Muscle of leg (tissue), 3 donors: ENCODE measurements at regions not wholly inside any gene's neighbourhood (a gene's known extent, or its start where the extent isn't known, plus 50 kb on each side); places are given as distances from the start of the nearest gene placed in this dataset.
A peak's percentile ranks its signal among the peaks of the same experiment; 100 is the strongest.

Experiments used
- DNase-seq: peaks from one replicate; pipeline ENCODE4 v3.0.0; 2013
- H3K27ac ChIP-seq: one replicate; pipeline ENCODE4 v1.5.1; 2013; ENCODE audit warnings: mild to moderate bottlenecking, low read length, control low read depth
- H3K27me3 ChIP-seq: one replicate; pipeline ENCODE4 v1.6.1; 2013; ENCODE audit warnings: low read length; ENCODE audit not compliant: control insufficient read depth, insufficient read depth
- H3K36me3 ChIP-seq: one replicate; pipeline ENCODE4 v1.6.1; 2013; ENCODE audit warnings: low read length; ENCODE audit not compliant: control insufficient read depth, insufficient read depth
- H3K4me1 ChIP-seq: one replicate; pipeline ENCODE4 v1.6.1; 2013; ENCODE audit warnings: low read length; ENCODE audit not compliant: control insufficient read depth, insufficient read depth
- H3K4me3 ChIP-seq: one replicate; pipeline ENCODE4 v1.5.1; 2013; ENCODE audit warnings: low read length, control low read depth
- H3K9me3 ChIP-seq: replicated peaks from 2 replicates; pipeline ENCODE4 v1.6.1; 2013; ENCODE audit warnings: low read depth, low read length; ENCODE audit not compliant: control insufficient read depth
- WGBS: methylation state at CpG from one replicate; pipeline ENCODE4 v1.1.5; 2013; ENCODE audit warnings: missing lambda C conversion rate; ENCODE audit not compliant: insufficient coverage; 5-methylcytosine and 5-hydroxymethylcytosine counted together

DNA sequence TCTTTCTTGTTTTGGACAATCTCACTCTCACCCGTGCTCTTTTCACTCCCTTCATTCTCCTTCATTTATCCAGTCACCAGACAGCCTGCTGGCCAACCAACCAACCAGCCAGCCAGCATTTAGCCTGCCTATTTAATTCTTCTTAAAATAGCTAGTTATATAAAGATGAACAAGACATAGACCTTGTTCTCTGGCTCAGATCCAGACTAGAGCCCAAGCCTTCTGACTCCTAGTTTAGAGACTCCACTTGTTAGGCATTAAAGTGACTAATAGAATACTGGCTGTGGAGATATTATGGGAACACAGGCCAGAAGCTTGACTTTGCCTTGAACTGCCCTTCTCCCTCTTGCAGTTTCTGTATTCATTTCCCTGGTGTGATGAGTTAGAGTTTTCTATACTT is 215.3 kb upstream of the THRB start:
- DNase-seq, result peak; percentile 81

GRCh38 chr3:24713516-24713915 is 218.9 kb upstream of the THRB start:
- no peak overlapping the region for H3K4me3 ChIP-seq
- H3K36me3 ChIP-seq, result no peaks in the 10 kb centered on the region
- H3K9me3 ChIP-seq, result no peaks in the 10 kb centered on the region
- no peaks in the 10 kb centered on the region for H3K27me3 ChIP-seq
- no peaks in the 10 kb centered on the region for H3K4me1 ChIP-seq
- no peak for DNase-seq
- WGBS, result 100% methylated on average over 1 of the region's 2 CpGs
- H3K27ac ChIP-seq, result no peak overlapping the region

More for the DNA sequence above, 215.3 kb upstream of the THRB start:
- Histone ChIP-seq H3K9me3 (no peaks in the 10 kb centered on the region), H3K36me3 (no peaks in the 10 kb centered on the region), H3K4me3 (no peak overlapping the region), H3K4me1 (no peaks in the 10 kb centered on the region), H3K27me3 (peaks cover 3% of the 10 kb centered on the region), H3K27ac (no peak overlapping the region)
- 50% methylated on average over 1 of the region's 1 CpG for WGBS

- Histone ChIP-seq H3K27ac (no peak overlapping the region), H3K36me3 (no peaks in the 10 kb centered on the region), H3K4me1 (no peaks in the 10 kb centered on the region), H3K4me3 (no peak overlapping the region), H3K9me3 (no peaks in the 10 kb centered on the region), H3K27me3 (no peaks in the 10 kb centered on the region)
- DNase-seq, result peak; percentile 63
Measured at GRCh38 chr3:24714436-24714835, 219.8 kb upstream of the THRB start.

GRCh38 chr3:24715171-24715792 is 220.6 kb upstream of the THRB start:
- DNase-seq, result no peak
- no peak overlapping the region for H3K4me3 ChIP-seq
- H3K27ac ChIP-seq, result no peak overlapping the region
- 100% methylated on average over 2 of the region's 5 CpGs for WGBS
- H3K4me1 ChIP-seq, result no peaks in the 10 kb centered on the region
- no peaks in the 10 kb centered on the region for H3K36me3 ChIP-seq
- no peaks in the 10 kb centered on the region for H3K27me3 ChIP-seq
- H3K9me3 ChIP-seq, result no peaks in the 10 kb centered on the region

GRCh38 chr3:24722087-24722486 is 227.4 kb upstream of the THRB start:
- DNase-seq, result peak; percentile 37
- Histone ChIP-seq H3K9me3 (no peaks in the 10 kb centered on the region), H3K36me3 (no peaks in the 10 kb centered on the region), H3K4me3 (no peak overlapping the region), H3K27ac (no peak overlapping the region), H3K4me1 (no peaks in the 10 kb centered on the region), H3K27me3 (no peaks in the 10 kb centered on the region)
- WGBS, result 38% methylated on average over 1 of the region's 5 CpGs

DNA sequence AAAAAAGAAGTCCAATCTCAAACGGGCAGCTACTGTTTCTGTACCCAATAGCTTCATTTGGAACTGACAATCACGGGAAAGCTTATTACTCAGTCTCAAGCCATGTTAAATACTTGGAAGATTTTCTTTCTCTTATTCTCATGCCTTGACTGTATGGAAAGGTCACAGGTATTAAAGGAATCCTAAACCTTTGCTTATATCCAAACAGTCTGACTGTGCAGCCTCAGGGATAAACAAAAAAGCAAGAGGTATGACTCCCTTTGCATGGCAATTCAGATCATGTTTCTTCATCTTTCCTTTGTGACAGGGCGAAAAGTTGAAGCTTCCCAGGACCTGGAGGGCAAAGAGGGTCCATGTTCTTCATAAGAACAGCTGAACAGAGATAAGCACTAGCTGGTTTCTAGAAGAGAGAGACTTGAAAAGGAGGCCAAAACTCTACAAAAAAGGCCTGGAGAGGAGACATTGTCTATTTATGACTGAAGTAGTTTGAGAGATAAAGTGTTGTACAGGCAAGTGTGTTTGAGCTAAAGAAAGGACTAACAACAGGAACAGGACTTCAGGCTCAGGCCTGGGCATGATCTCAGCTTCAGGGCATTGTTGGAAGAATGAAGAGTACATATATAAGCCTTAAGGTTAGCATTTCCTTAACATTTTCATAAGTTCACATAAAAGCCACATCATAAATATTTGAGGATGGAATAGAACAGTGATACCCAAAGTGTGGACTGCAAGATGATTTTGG is 231.0 kb upstream of the THRB start:
- H3K4me1 ChIP-seq, result no peaks in the 10 kb centered on the region
- 100% methylated on average over 1 of the region's 3 CpGs for WGBS
- no peaks in the 10 kb centered on the region for H3K27me3 ChIP-seq
- H3K9me3 ChIP-seq, result no peaks in the 10 kb centered on the region
- H3K36me3 ChIP-seq, result no peaks in the 10 kb centered on the region
- no peak overlapping the region for H3K27ac ChIP-seq
- no peak for DNase-seq
- H3K4me3 ChIP-seq, result no peak overlapping the region

GRCh38 chr3:24726423-24726822 is 231.8 kb upstream of the THRB start:
- WGBS, result no CpG with 5 or more reads among the region's 2 CpGs
- Histone ChIP-seq H3K9me3 (no peaks in the 10 kb centered on the region), H3K36me3 (no peaks in the 10 kb centered on the region), H3K4me3 (no peak overlapping the region), H3K27ac (no peak overlapping the region), H3K27me3 (no peaks in the 10 kb centered on the region), H3K4me1 (no peaks in the 10 kb centered on the region)
- DNase-seq, result no peak

DNA sequence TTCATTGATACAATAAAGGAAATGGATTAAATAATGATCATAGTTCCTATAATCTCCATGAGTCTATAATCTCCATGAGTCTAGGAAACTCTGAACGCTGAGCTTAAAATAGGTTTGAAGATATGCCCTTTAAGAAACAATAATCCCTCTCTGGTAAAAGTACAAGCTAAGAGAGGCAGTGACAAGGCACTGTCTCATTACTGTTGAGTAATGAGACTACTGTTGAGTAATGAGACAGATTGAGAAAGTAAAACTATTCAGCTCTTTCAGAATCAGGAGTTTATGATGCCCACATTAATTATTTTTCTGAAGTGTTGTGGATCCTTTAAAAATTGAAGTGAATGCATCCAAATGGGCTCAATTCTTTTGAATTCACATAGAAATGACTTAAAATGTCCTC is 235.5 kb upstream of the THRB start:
- no peak overlapping the region for H3K27ac ChIP-seq
- H3K9me3 ChIP-seq, result peaks cover 5% of the 10 kb centered on the region
- H3K4me3 ChIP-seq, result no peak overlapping the region
- no peak for DNase-seq
- no peaks in the 10 kb centered on the region for H3K27me3 ChIP-seq
- H3K36me3 ChIP-seq, result no peaks in the 10 kb centered on the region
- WGBS, result no CpG with 5 or more reads among the region's 1 CpG
- H3K4me1 ChIP-seq, result no peaks in the 10 kb centered on the region

DNA sequence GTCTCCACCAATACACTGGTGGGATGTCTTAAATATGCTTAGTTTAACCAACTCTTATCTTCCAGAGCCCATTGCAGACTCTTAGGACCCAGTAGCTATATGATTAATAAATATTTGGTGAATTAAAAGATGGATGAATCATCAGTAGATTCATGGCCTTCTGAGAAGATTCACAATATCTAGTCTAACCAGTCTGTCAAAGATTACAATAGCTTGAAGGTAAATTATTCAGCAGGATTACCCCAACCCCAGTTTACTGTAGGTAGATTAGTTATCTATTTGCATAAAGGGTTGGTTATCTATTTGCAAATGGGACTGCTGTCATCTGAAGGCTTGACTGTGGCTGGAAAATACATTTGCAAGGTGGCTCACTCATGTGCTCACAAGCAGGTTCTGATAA is 239.4 kb upstream of the THRB start:
- no peak for DNase-seq
- no peaks in the 10 kb centered on the region for H3K27me3 ChIP-seq
- no peaks in the 10 kb centered on the region for H3K4me1 ChIP-seq
- H3K27ac ChIP-seq, result no peak overlapping the region
- no peak overlapping the region for H3K4me3 ChIP-seq
- H3K36me3 ChIP-seq, result no peaks in the 10 kb centered on the region
- H3K9me3 ChIP-seq, result peaks cover 5% of the 10 kb centered on the region

DNA sequence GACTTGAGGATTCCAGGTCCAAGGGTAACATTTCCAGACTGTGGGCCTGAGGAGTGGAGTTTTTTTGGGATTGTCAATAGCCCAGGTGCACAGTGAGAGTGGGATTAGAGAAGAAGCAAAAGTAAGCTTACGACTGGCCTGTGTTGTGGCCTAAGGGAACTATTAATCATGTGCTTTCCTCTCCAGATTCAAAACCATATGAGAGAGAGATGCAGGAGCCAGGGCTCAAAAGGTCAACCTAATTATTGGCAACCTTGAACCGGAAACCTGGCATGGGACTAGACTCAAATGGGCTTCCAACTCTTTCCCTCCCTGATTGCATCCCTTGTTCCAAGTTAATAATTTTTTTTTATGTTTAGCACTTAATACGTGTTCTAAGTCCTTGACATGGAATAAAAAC is 242.1 kb upstream of the THRB start:
- no peaks in the 10 kb centered on the region for H3K4me1 ChIP-seq
- H3K27me3 ChIP-seq, result no peaks in the 10 kb centered on the region
- no peak overlapping the region for H3K4me3 ChIP-seq
- peak; percentile 82 for DNase-seq
- 0% methylated on average over 1 of the region's 3 CpGs for WGBS
- H3K36me3 ChIP-seq, result no peaks in the 10 kb centered on the region
- peaks cover 5% of the 10 kb centered on the region for H3K9me3 ChIP-seq
- no peak overlapping the region for H3K27ac ChIP-seq

- no peaks in the 10 kb centered on the region for H3K27me3 ChIP-seq
- no peaks in the 10 kb centered on the region for H3K4me1 ChIP-seq
- peak; percentile 16 for DNase-seq
- no peaks in the 10 kb centered on the region for H3K9me3 ChIP-seq
- WGBS, result 60% methylated on average over 2 of the region's 3 CpGs
- no peak overlapping the region for H3K4me3 ChIP-seq
- no peaks in the 10 kb centered on the region for H3K36me3 ChIP-seq
- H3K27ac ChIP-seq, result no peak overlapping the region
Measured at GRCh38 chr3:24740326-24740725, 245.7 kb upstream of the THRB start.
